ENCODE measurements at regions not wholly inside any gene's neighbourhood (a gene's known extent, or its start where the extent isn't known, plus 50 kb on each side); places are given as distances from the start of the nearest gene placed in this dataset.

DNA sequence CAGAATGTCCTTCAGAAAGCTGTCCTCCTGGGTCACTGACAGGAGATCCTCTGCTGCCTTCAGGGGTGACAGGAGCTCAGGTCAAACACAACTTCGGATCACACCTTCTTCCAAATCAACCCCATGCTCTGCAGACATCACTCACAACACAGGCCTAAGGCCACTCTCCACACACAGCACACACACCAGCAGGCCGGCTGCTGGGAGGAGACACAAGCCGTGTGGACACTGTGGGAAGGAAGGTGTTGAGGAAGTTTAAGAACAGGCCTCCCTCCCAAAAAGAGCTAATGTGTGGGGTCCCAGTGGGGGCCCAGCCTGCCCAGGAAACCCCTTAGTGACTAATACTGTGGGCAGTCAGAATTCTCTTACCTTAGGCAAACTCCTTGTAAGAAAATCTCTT, 290.3 kb upstream of the ID2 start:
- DNase-seq (ENCODE audit: low spot score), result no peak

DNA sequence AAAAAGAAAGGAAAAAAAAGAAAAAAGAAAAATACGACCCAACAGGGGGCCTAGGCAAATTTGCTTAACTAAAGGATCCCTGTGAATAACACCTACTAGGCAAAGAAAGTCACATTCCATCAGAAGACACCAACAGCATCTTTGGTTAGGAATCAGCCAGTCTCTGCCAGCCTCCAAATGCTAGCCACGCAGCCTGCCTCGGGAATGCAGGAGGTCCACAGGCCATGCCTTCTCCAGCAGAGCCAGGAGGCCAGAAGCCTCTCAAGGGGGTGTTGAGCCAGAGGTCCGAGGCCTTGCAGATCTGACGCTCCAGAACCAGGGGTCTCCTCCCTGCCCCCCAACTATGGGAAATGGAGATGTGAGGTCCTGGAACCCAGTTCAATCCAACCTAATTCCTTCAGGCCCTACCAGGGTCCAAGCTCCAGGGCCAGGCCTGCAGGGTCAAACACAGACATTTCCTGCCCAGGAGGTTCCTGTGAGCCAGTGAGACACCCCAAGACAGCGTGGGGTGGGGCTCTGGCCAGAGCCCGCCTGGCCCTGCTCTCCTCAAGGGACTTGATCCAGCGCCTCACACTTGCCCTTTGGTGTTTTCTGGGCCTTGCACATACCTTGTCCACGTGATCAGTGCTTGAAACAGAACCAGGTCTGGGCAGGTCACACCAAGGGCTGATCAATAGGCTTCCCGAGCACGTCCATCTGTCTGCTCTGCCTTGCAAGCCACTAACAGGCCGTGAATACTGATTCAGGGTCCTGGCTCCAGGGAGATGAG, 289.6 kb upstream of the ID2 start:
- Histone ChIP-seq H3K36me3 (no peaks in the 10 kb centered on the region), H3K4me1 (peaks cover 11% of the 10 kb centered on the region), H4K20me1 (ENCODE audit: low read depth) (no peaks in the 10 kb centered on the region), H3K9me3 (ENCODE audit: low read depth) (no peaks in the 10 kb centered on the region), H3K4me2 (no peak overlapping the region), H3F3A (ENCODE audit: low read depth) (peaks cover 7% of the 10 kb centered on the region), H3K79me2 (ENCODE audit: low read depth) (no peaks in the 10 kb centered on the region), H3K27ac (no peak overlapping the region), H3K4me3 (no peak overlapping the region), H3K9ac (no peak overlapping the region), H3K27me3 (peaks cover 5% of the 10 kb centered on the region), H2AFZ (replicated peaks) (no peak overlapping the region)
- Mint-ChIP-seq H3K4me1 (peaks cover 7% of the 10 kb centered on the region), H3K4me3 (no peak overlapping the region), H3K27ac (no peak overlapping the region), H3K27me3 (ENCODE audit: insufficient read depth, low read depth) (peaks cover 6% of the 10 kb centered on the region), H3K9me3 (peaks cover 2% of the 10 kb centered on the region), H3K36me3 (no peaks in the 10 kb centered on the region)
- TF ChIP-seq EZH2phosphoT487 (IDR thresholded peaks at IDR 0.05) (no peak), EZH2 (IDR thresholded peaks at IDR 0.05) (no peak)
- TF ChIP-seq, protein P1, sequence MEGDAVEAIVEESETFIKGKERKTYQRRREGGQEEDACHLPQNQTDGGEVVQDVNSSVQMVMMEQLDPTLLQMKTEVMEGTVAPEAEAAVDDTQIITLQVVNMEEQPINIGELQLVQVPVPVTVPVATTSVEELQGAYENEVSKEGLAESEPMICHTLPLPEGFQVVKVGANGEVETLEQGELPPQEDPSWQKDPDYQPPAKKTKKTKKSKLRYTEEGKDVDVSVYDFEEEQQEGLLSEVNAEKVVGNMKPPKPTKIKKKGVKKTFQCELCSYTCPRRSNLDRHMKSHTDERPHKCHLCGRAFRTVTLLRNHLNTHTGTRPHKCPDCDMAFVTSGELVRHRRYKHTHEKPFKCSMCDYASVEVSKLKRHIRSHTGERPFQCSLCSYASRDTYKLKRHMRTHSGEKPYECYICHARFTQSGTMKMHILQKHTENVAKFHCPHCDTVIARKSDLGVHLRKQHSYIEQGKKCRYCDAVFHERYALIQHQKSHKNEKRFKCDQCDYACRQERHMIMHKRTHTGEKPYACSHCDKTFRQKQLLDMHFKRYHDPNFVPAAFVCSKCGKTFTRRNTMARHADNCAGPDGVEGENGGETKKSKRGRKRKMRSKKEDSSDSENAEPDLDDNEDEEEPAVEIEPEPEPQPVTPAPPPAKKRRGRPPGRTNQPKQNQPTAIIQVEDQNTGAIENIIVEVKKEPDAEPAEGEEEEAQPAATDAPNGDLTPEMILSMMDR (IDR thresholded peaks at IDR 0.05), result no peak
- DNase-seq (ENCODE audit: low spot score), result peak; percentile 31

More for the DNA sequence above, 290.3 kb upstream of the ID2 start:
- peaks cover 8% of the 10 kb centered on the region for H3K27me3 Mint-ChIP-seq (ENCODE audit: insufficient read depth, low read depth)
- H3K27me3 ChIP-seq, result peaks cover 5% of the 10 kb centered on the region
- peaks cover 11% of the 10 kb centered on the region for H3K4me1 ChIP-seq
- H3K36me3 ChIP-seq, result no peaks in the 10 kb centered on the region
- no peak overlapping the region for H3K27ac Mint-ChIP-seq
- no peak overlapping the region for H2AFZ ChIP-seq (replicated peaks)
- no peak overlapping the region for H3K4me3 ChIP-seq
- H3K4me3 Mint-ChIP-seq, result no peak overlapping the region
- peaks cover 2% of the 10 kb centered on the region for H3K9me3 Mint-ChIP-seq
- peaks cover 7% of the 10 kb centered on the region for H3K4me1 Mint-ChIP-seq
- H3K4me2 ChIP-seq, result no peak overlapping the region
- H3K27ac ChIP-seq, result no peak overlapping the region
- no peaks in the 10 kb centered on the region for H3K9me3 ChIP-seq (ENCODE audit: low read depth)
- no peaks in the 10 kb centered on the region for H3K36me3 Mint-ChIP-seq
- H3K9ac ChIP-seq, result no peak overlapping the region
- no peaks in the 10 kb centered on the region for H3K79me2 ChIP-seq (ENCODE audit: low read depth)
- TF ChIP-seq, protein P1 (IDR thresholded peaks at IDR 0.05), result no peak
- TF ChIP-seq EZH2 (IDR thresholded peaks at IDR 0.05) (no peak), EZH2phosphoT487 (IDR thresholded peaks at IDR 0.05) (no peak)
- H3F3A ChIP-seq (ENCODE audit: low read depth), result peaks cover 7% of the 10 kb centered on the region
- no peaks in the 10 kb centered on the region for H4K20me1 ChIP-seq (ENCODE audit: low read depth)

DNA sequence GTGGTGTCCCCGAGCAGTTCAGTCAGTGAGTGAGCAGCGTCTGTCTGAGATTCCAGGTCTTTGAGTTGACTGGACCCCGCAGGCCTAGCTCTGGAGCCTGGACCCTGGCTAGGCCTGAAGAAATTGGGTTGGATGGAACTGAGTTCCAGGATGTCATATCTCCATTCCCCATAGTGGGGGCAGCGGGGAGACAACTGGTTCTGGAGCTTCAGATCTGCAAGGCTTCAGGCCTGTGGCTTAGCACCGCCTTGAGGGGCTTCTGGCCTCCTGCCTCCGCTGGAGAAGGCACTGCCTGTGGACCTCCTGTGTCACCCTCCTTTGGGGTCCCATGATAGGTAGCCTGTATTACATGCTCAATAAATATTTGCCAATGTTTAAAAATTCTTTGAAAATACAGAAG, 288.4 kb upstream of the ID2 start:
- no peaks in the 10 kb centered on the region for H3K36me3 Mint-ChIP-seq
- peaks cover 2% of the 10 kb centered on the region for H3K9me3 Mint-ChIP-seq
- Histone ChIP-seq H3K4me2 (no peak overlapping the region), H2AFZ (replicated peaks) (no peak overlapping the region), H4K20me1 (ENCODE audit: low read depth) (no peaks in the 10 kb centered on the region), H3K27me3 (peaks cover under 1% of the 10 kb centered on the region), H3F3A (ENCODE audit: low read depth) (peaks cover 19% of the 10 kb centered on the region), H3K9me3 (ENCODE audit: low read depth) (no peaks in the 10 kb centered on the region), H3K36me3 (no peaks in the 10 kb centered on the region), H3K4me3 (no peak overlapping the region), H3K79me2 (ENCODE audit: low read depth) (no peaks in the 10 kb centered on the region), H3K4me1 (peaks cover 11% of the 10 kb centered on the region), H3K27ac (no peak overlapping the region), H3K9ac (no peak overlapping the region)
- peaks cover 7% of the 10 kb centered on the region for H3K4me1 Mint-ChIP-seq
- H3K4me3 Mint-ChIP-seq, result no peak overlapping the region
- no peak overlapping the region for H3K27ac Mint-ChIP-seq
- no peak for DNase-seq (ENCODE audit: low spot score)
- H3K27me3 Mint-ChIP-seq (ENCODE audit: insufficient read depth, low read depth), result peaks cover 6% of the 10 kb centered on the region
- TF ChIP-seq, protein P1 (IDR thresholded peaks at IDR 0.05), result no peak
- TF ChIP-seq EZH2 (IDR thresholded peaks at IDR 0.05) (no peak), EZH2phosphoT487 (IDR thresholded peaks at IDR 0.05) (no peak)
